ENCODE measurements at regions not wholly inside any gene's neighbourhood (a gene's known extent, or its start where the extent isn't known, plus 50 kb on each side); places are given as distances from the start of the nearest gene placed in this dataset.

- ChIA-PET POLR2A (interaction anchor here (1.3 kb wide), 1 partner anchor 14 kb away, joined by 5 read pairs; no protein-coding TSS in a partner anchor), CTCF (no interaction called here)
- H3K4me1 ChIP-seq (ENCODE audit: insufficient read depth, low read length), result no peaks in the 10 kb centered on the region
- DNase-seq (no peak), ATAC-seq (ENCODE audit: poor library complexity) (no peak)
- H3K36me3 ChIP-seq (ENCODE audit: insufficient read depth, low read length), result no peaks in the 10 kb centered on the region
- Mint-ChIP-seq H3K4me3 (no peak overlapping the region), H3K27ac (no peak overlapping the region), H3K9me3 (no peaks in the 10 kb centered on the region), H3K4me1 (ENCODE audit: low read depth) (peaks cover 19% of the 10 kb centered on the region), H3K27me3 (no peaks in the 10 kb centered on the region), H3K36me3 (ENCODE audit: low read depth) (no peaks in the 10 kb centered on the region)
- TF ChIP-seq CTCF (IDR thresholded peaks at IDR 0.05), result no peak
- no peak overlapping the region for H3K27ac ChIP-seq (ENCODE audit: low read depth in 1 of 2, low read length in 2 of 2)
- no peaks in the 10 kb centered on the region for H3K9me3 ChIP-seq (ENCODE audit: control insufficient read depth in 1 of 2, insufficient read depth in 1 of 2, low read length in 2 of 2)
- H3K4me3 ChIP-seq (ENCODE audit: low read length), result no peak overlapping the region
- H3K27me3 ChIP-seq (ENCODE audit: control insufficient read depth in 1 of 2, insufficient read depth in 2 of 2, low read length in 2 of 2), result no peaks in the 10 kb centered on the region
- intact Hi-C loops (cut with DNase I, micrococcal nuclease), result loop anchor here in 1 of 2 experiments (10.0 kb wide), 1 partner anchor 283 kb away; the partner anchor contains the start of gene RAP2B
Observed at GRCh38 chr3:153448151-153448829, 286.3 kb downstream of the RAP2B start.

- no peak overlapping the region for H3K27ac ChIP-seq (ENCODE audit: low read depth in 1 of 2, low read length in 2 of 2)
- H3K9me3 ChIP-seq (ENCODE audit: control insufficient read depth in 1 of 2, insufficient read depth in 1 of 2, low read length in 2 of 2), result no peaks in the 10 kb centered on the region
- ChIA-PET POLR2A (no interaction called here), CTCF (no interaction called here)
- intact Hi-C loops (cut with DNase I, micrococcal nuclease), result loop anchor here in 1 of 2 experiments (10.0 kb wide), 1 partner anchor 292 kb away; the partner anchor contains the start of gene RAP2B
- H3K4me1 Mint-ChIP-seq (ENCODE audit: low read depth), result peaks cover 24% of the 10 kb centered on the region
- H3K27me3 Mint-ChIP-seq, result no peaks in the 10 kb centered on the region
- H3K4me3 Mint-ChIP-seq, result no peak overlapping the region
- no peak overlapping the region for H3K4me3 ChIP-seq (ENCODE audit: low read length)
- H3K27me3 ChIP-seq (ENCODE audit: control insufficient read depth in 1 of 2, insufficient read depth in 2 of 2, low read length in 2 of 2), result no peaks in the 10 kb centered on the region
- no peak for TF ChIP-seq CTCF (IDR thresholded peaks at IDR 0.05)
- no peak for DNase-seq
- H3K27ac Mint-ChIP-seq, result no peak overlapping the region
- no peaks in the 10 kb centered on the region for H3K9me3 Mint-ChIP-seq
- no peaks in the 10 kb centered on the region for H3K36me3 ChIP-seq (ENCODE audit: insufficient read depth, low read length)
- H3K36me3 Mint-ChIP-seq (ENCODE audit: low read depth), result no peaks in the 10 kb centered on the region
- no peak for ATAC-seq (ENCODE audit: poor library complexity)
- H3K4me1 ChIP-seq (ENCODE audit: insufficient read depth, low read length), result peaks cover 2% of the 10 kb centered on the region
Observed at GRCh38 chr3:153456833-153457545, 295.0 kb downstream of the RAP2B start.

- POLR2A ChIA-PET, result no interaction called here
- no peak overlapping the region for H3K27ac Mint-ChIP-seq
- H3K4me1 Mint-ChIP-seq (ENCODE audit: low read depth), result peaks cover 32% of the 10 kb centered on the region
Observed at GRCh38 chr3:153458881-153459280, 296.9 kb downstream of the RAP2B start.

More at GRCh38 chr3:153458881-153459280, 296.9 kb downstream of the RAP2B start:
- intact Hi-C loops (cut with DNase I, micrococcal nuclease), result loop anchor here in 1 of 2 experiments (10.0 kb wide), 1 partner anchor 294 kb away; the partner anchor contains the start of gene RAP2B
- H3K27me3 Mint-ChIP-seq, result no peaks in the 10 kb centered on the region
- Histone ChIP-seq H3K36me3 (ENCODE audit: insufficient read depth, low read length) (no peaks in the 10 kb centered on the region), H3K9me3 (ENCODE audit: control insufficient read depth in 1 of 2, insufficient read depth in 1 of 2, low read length in 2 of 2) (no peaks in the 10 kb centered on the region), H3K27me3 (ENCODE audit: control insufficient read depth in 1 of 2, insufficient read depth in 2 of 2, low read length in 2 of 2) (no peaks in the 10 kb centered on the region), H3K4me1 (ENCODE audit: insufficient read depth, low read length) (peaks cover 4% of the 10 kb centered on the region), H3K27ac (ENCODE audit: low read depth in 1 of 2, low read length in 2 of 2) (no peak overlapping the region), H3K4me3 (ENCODE audit: low read length) (no peak overlapping the region)
- CTCF ChIA-PET, result no interaction called here
- H3K9me3 Mint-ChIP-seq, result no peaks in the 10 kb centered on the region
- DNase-seq, result no peak
- ATAC-seq (ENCODE audit: poor library complexity), result no peak
- no peak overlapping the region for H3K4me3 Mint-ChIP-seq
- no peaks in the 10 kb centered on the region for H3K36me3 Mint-ChIP-seq (ENCODE audit: low read depth)
- TF ChIP-seq CTCF (IDR thresholded peaks at IDR 0.05), result no peak
